Breast epithelium (tissue), 3 donors: ENCODE measurements at regions not wholly inside any gene's neighbourhood (a gene's known extent, or its start where the extent isn't known, plus 50 kb on each side); places are given as distances from the start of the nearest gene placed in this dataset.

Experiments
- CTCF ChIP-seq, 3 donors: fragments of 450-650 bp; IDR thresholded peaks; one replicate each; pipeline ENCODE4 v1.5.1; 2016 to 2017; ENCODE audit warnings: antibody characterized with exemption in 3 of 3, mild to moderate bottlenecking in 3 of 3, moderate library complexity in 3 of 3
- POLR2A ChIP-seq: fragments of 450-650 bp; IDR thresholded peaks from one replicate; pipeline ENCODE4 v1.6.1; 2016; ENCODE audit warnings: antibody characterized with exemption, mild to moderate bottlenecking, moderate library complexity
- POLR2AphosphoS5 ChIP-seq, 3 donors: sonication (generic); formaldehyde crosslinking; IDR thresholded peaks; one replicate each; pipeline ENCODE4 v1.6.1; 2017; ENCODE audit warnings: antibody characterized with exemption in 3 of 3

GRCh38 chr16:35208001-35208935 lies 1748.9 kb downstream of the TP53TG3F start:
- TF ChIP-seq CTCF (IDR thresholded peaks at IDR 0.05) (no peak), POLR2AphosphoS5 (IDR thresholded peaks at IDR 0.05) (no peak), POLR2A (no peak)
